OCI-LY3 (cell line): ENCODE measurements at regions not wholly inside any gene's neighbourhood (a gene's known extent, or its start where the extent isn't known, plus 50 kb on each side); places are given as distances from the start of the nearest gene placed in this dataset.

Experiments used
- H2AFZ ChIP-seq: fragments of 200-600, 300-600 bp; shearing (Covaris generic); 2 replicates; pipeline ENCODE4 v1.6.0; 2014; ENCODE audit warnings: antibody characterized with exemption, low read depth, low read length
- H3K27ac ChIP-seq: fragments of 200-600, 300-600 bp; sonication (generic); 2 replicates; pipeline ENCODE4 v1.5.1; 2014; ENCODE audit warnings: mild to moderate bottlenecking, low read length, moderate library complexity, mixed read lengths
- H3K27me3 ChIP-seq: fragments of 200-600, 300-600 bp; sonication (generic); 2 replicates; pipeline ENCODE4 v1.6.1; 2014; ENCODE audit warnings: low read depth, low read length, mixed read lengths
- H3K36me3 ChIP-seq: fragments of 200-600, 300-600 bp; sonication (generic); replicated peaks from 2 replicates; pipeline ENCODE3; 2014; ENCODE audit warnings: low read depth, low read length, mixed read lengths
- H3K4me1 ChIP-seq: fragments of 300-600, 200-600 bp; sonication (generic); 2 replicates; pipeline ENCODE4 v1.6.1; 2014; ENCODE audit warnings: low read length, mixed read lengths
- H3K4me2 ChIP-seq: fragments of 200-600, 300-600 bp; sonication (generic); 2 replicates; pipeline ENCODE4 v1.6.1; 2014; ENCODE audit warnings: low read length, mixed read lengths
- H3K4me3 ChIP-seq: fragments of 300-600, 200-600 bp; sonication (generic); 2 replicates; pipeline ENCODE4 v1.5.1; 2014; ENCODE audit warnings: antibody characterized with exemption, mild to moderate bottlenecking, low read length, moderate library complexity
- H3K79me2 ChIP-seq: fragments of 300-600, 200-600 bp; shearing (Covaris generic); 2 replicates; pipeline ENCODE4 v1.6.1; 2014; ENCODE audit warnings: mild to moderate bottlenecking, low read length, mixed read lengths
- H3K9ac ChIP-seq: fragments of 300-600, 200-600 bp; shearing (Covaris generic); 2 replicates; pipeline ENCODE4 v1.6.0; 2014; ENCODE audit warnings: mild to moderate bottlenecking, low read length, moderate library complexity
- H3K9me3 ChIP-seq: fragments of 200-600, 300-600 bp; shearing (Covaris generic); 2 replicates; pipeline ENCODE4 v1.6.1; 2014; ENCODE audit warnings: low read length, mixed read lengths; ENCODE audit not compliant: insufficient read depth
- H4K20me1 ChIP-seq: fragments of 200-600, 300-600 bp; sonication (generic); 2 replicates; pipeline ENCODE4 v1.6.1; 2016; ENCODE audit warnings: low read length, mixed read lengths; ENCODE audit not compliant: insufficient read depth
- CTCF ChIP-seq: fragments of 200-600, 300-600 bp; sonication (generic); IDR thresholded peaks from 2 replicates; pipeline ENCODE4 v1.5.1; 2014; ENCODE audit warnings: antibody characterized with exemption, low read length, low read depth
- EZH2phosphoT487 ChIP-seq: fragments of 200-600 bp; shearing (Covaris generic); IDR thresholded peaks from 2 replicates; pipeline ENCODE4 v1.6.1; 2018; ENCODE audit warnings: antibody characterized with exemption, mixed run types, low read depth

GRCh38 chr4:111546881-111547280 lies 598.4 kb upstream of the FAM241A start:
- no peak overlapping the region for H3K9ac ChIP-seq
- no peak for TF ChIP-seq CTCF
- TF ChIP-seq EZH2phosphoT487 = no peak

GRCh38 chr4:111556141-111556781 lies 589.0 kb upstream of the FAM241A start:
- peak overlapping the region; percentile 63 for H3K4me2 ChIP-seq
- H2AFZ ChIP-seq = peak overlapping the region; percentile 75; the same call in 1 of the 2 replicates
- peaks cover 13% of the 10 kb centered on the region for H3K4me1 ChIP-seq
- H3K79me2 ChIP-seq = no peaks in the 10 kb centered on the region
- no peaks in the 10 kb centered on the region for H3K27me3 ChIP-seq
- no peaks in the 10 kb centered on the region for H3K9me3 ChIP-seq
- H4K20me1 ChIP-seq = no peaks in the 10 kb centered on the region
- TF ChIP-seq EZH2phosphoT487 = no peak
- no peak for TF ChIP-seq CTCF
- no peaks in the 10 kb centered on the region for H3K36me3 ChIP-seq
- H3K9ac ChIP-seq = no peak overlapping the region
- H3K4me3 ChIP-seq = peak overlapping the region; percentile 37
- no peak overlapping the region for H3K27ac ChIP-seq

More at GRCh38 chr4:111546881-111547280, 598.4 kb upstream of the FAM241A start:
- no peak overlapping the region for H3K4me3 ChIP-seq
- H4K20me1 ChIP-seq = no peaks in the 10 kb centered on the region
- H3K9me3 ChIP-seq = no peaks in the 10 kb centered on the region
- no peak overlapping the region for H2AFZ ChIP-seq
- H3K79me2 ChIP-seq = no peaks in the 10 kb centered on the region
- no peaks in the 10 kb centered on the region for H3K27me3 ChIP-seq
- no peak overlapping the region for H3K27ac ChIP-seq
- no peak overlapping the region for H3K4me2 ChIP-seq
- no peaks in the 10 kb centered on the region for H3K4me1 ChIP-seq
- no peaks in the 10 kb centered on the region for H3K36me3 ChIP-seq

DNA sequence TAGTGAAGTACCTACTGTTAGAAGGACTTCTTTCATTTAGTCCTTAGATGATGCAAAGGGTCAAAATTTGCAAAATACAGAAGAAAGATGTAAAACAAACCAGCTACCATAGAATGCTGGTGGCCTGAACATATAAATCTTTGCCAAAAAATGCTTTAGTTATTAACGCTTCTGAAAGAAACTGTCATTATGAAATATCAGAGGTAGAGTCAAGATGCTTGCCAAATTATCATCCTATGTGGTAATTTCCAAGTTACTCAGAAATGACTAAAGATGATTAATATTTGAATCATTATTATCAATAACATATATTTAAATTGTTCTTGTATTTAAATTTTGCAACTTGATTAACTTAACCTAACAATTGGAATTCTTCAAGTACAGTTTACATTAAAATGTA lies 588.4 kb upstream of the FAM241A start:
- Histone ChIP-seq H3K4me2 (peak overlapping the region; percentile 63), H4K20me1 (no peaks in the 10 kb centered on the region), H3K4me3 (peak overlapping the region; percentile 37), H3K36me3 (no peaks in the 10 kb centered on the region), H3K27ac (no peak overlapping the region), H3K9me3 (no peaks in the 10 kb centered on the region), H3K79me2 (no peaks in the 10 kb centered on the region), H3K9ac (no peak overlapping the region), H2AFZ (0 out of 2 replicates have a peak overlapping the region, but pooled peaks have one; percentile 75), H3K27me3 (no peaks in the 10 kb centered on the region), H3K4me1 (peaks cover 13% of the 10 kb centered on the region)
- TF ChIP-seq EZH2phosphoT487 (no peak), CTCF (no peak)

DNA sequence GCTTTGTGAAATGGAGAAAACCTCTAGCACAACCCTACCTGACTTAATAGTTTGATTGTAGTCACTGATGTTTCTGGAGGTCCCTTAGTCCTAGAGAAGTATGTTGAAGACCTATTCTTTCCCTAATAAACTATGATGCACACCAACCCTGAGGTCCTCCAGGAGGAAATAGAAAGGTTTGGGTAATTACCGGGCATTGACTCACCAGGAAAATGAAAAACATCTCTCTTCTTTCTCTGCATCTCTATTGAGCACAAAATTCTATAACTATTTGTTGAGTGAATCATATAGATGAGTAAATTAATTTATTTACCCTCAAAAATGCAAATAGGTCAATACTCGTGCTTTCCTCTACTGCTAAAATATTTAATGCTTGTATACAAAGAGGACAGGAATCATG lies 582.4 kb upstream of the FAM241A start:
- Histone ChIP-seq H2AFZ (no peak overlapping the region), H3K27me3 (no peaks in the 10 kb centered on the region), H3K9ac (no peak overlapping the region), H3K4me3 (no peak overlapping the region), H3K79me2 (no peaks in the 10 kb centered on the region), H3K4me2 (no peak overlapping the region), H3K9me3 (no peaks in the 10 kb centered on the region), H3K36me3 (no peaks in the 10 kb centered on the region), H3K4me1 (no peaks in the 10 kb centered on the region), H3K27ac (no peak overlapping the region), H4K20me1 (no peaks in the 10 kb centered on the region)
- no peak for TF ChIP-seq EZH2phosphoT487
- no peak for TF ChIP-seq CTCF
